ENCODE measurements at regions not wholly inside any gene's neighbourhood (a gene's known extent, or its start where the extent isn't known, plus 50 kb on each side); places are given as distances from the start of the nearest gene placed in this dataset.

DNA sequence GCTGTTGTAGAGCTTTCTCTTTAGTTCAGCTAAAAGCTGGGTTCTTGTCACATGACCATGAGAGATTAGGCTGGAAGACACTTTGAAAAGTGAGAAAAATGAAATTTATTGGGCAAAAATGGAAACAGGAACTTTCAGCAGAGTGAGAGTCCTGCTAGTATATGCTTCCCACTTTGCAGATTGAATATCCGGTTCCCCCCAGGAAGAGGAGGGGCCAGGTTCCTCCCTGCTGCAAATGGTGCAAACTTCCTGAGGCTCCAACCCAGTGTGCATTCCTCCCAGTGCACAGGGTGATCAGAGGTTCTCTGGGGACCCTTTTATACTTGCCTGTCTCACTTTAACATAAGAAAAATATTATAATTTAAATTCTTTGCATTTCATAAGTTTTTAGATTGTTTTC is 119.9 kb upstream of the SPIN4 start:
- Histone ChIP-seq H2BK120ac (ENCODE audit: insufficient read depth, low read length, poor library complexity) (no peak overlapping the region), H2AK5ac (ENCODE audit: low read length) (no peak overlapping the region), H3K36me3 (ENCODE audit: control insufficient read depth in 1 of 2, insufficient read depth in 2 of 2, low read length in 2 of 2) (peaks cover 2 to 3% of the 10 kb centered on the region in 2 experiments), H4K8ac (ENCODE audit: low read depth, low read length) (no peak overlapping the region), H3K79me2 (ENCODE audit: control insufficient read depth, insufficient read depth, low read length, poor library complexity) (no peaks in the 10 kb centered on the region), H3K4ac (ENCODE audit: low read depth, low read length) (no peak overlapping the region), H4K12ac (ENCODE audit: low read depth, low read length) (no peak overlapping the region), H3K9ac (ENCODE audit: low read length) (no peak overlapping the region), H2BK12ac (ENCODE audit: low read length) (no peak overlapping the region), H2BK5ac (ENCODE audit: low read depth, low read length, poor library complexity) (no peak overlapping the region), H3K18ac (ENCODE audit: low read length) (no peak overlapping the region), H3K4me3 (ENCODE audit: low read depth, low read length) (no peak overlapping the region), H4K91ac (ENCODE audit: low read depth, low read length) (no peak overlapping the region), H3K79me1 (ENCODE audit: low read length) (no peaks in the 10 kb centered on the region), H3K27ac (ENCODE audit: low read depth, low read length) (no peak overlapping the region), H3K4me2 (ENCODE audit: low read length) (no peak overlapping the region), H3K9me3 (ENCODE audit: insufficient read depth, low read depth, low read length) (peaks cover 1% of the 10 kb centered on the region), H3K23ac (ENCODE audit: low read length) (no peak overlapping the region), H2AFZ (ENCODE audit: insufficient read depth, low read length, poor library complexity) (no peak overlapping the region), H3K14ac (ENCODE audit: low read length) (no peak overlapping the region), H3K27me3 (ENCODE audit: insufficient read depth, low read length) (no peaks in the 10 kb centered on the region), H3K4me1 (ENCODE audit: control insufficient read depth in 1 of 2, insufficient read depth in 2 of 2, low read length in 2 of 2) (no peaks in the 10 kb centered on the region)
- no peak for DNase-seq
- no CpG with 5 or more reads among the region's 1 CpG for WGBS (ENCODE audit: extremely low coverage, insufficient coverage, insufficient read length)

- H3K9ac ChIP-seq (ENCODE audit: low read length): no peak overlapping the region
Observed at GRCh38 chrX:63470506-63470905, 119.4 kb upstream of the SPIN4 start.

DNA sequence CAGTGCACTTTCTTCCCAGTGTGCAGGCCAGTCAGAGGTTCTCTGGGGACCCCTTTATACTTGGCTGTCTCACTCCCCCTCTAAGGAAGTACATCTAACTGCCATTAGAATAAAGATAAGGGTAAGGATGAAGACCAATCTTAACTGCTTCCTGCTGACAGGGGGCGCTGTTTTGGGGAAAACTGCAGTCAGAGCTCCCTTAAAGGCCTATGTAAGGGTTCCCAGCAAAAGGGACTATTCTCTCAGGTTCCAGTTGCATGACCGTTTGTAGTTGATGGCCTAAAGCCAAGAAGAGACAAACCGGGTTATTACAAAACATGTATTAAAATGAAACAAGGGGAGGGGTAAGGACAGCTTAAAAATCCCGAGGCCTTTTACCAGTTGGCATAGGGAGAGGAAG is 115.6 kb upstream of the SPIN4 start:
- no peak overlapping the region for H2BK120ac ChIP-seq (ENCODE audit: insufficient read depth, low read length, poor library complexity)
- H2AFZ ChIP-seq (ENCODE audit: insufficient read depth, low read length, poor library complexity): no peak overlapping the region
- no peak overlapping the region for H3K27ac ChIP-seq (ENCODE audit: low read depth, low read length)
- H3K18ac ChIP-seq (ENCODE audit: low read length): no peak overlapping the region
- H3K4me2 ChIP-seq (ENCODE audit: low read length): no peak overlapping the region
- H4K8ac ChIP-seq (ENCODE audit: low read depth, low read length): no peak overlapping the region
- H3K14ac ChIP-seq (ENCODE audit: low read length): no peak overlapping the region
- H2AK5ac ChIP-seq (ENCODE audit: low read length): no peak overlapping the region
- H3K36me3 ChIP-seq (ENCODE audit: control insufficient read depth in 1 of 2, insufficient read depth in 2 of 2, low read length in 2 of 2): peaks cover 0 to 3% of the 10 kb centered on the region in 2 experiments
- no peak overlapping the region for H3K4ac ChIP-seq (ENCODE audit: low read depth, low read length)
- no peaks in the 10 kb centered on the region for H3K4me1 ChIP-seq (ENCODE audit: control insufficient read depth in 1 of 2, insufficient read depth in 2 of 2, low read length in 2 of 2)
- H4K91ac ChIP-seq (ENCODE audit: low read depth, low read length): no peak overlapping the region
- H3K9me3 ChIP-seq (ENCODE audit: insufficient read depth, low read depth, low read length): no peaks in the 10 kb centered on the region
- no peaks in the 10 kb centered on the region for H3K79me1 ChIP-seq (ENCODE audit: low read length)
- no CpG with 5 or more reads among the region's 4 CpGs for WGBS (ENCODE audit: extremely low coverage, insufficient coverage, insufficient read length)
- no peak overlapping the region for H3K4me3 ChIP-seq (ENCODE audit: low read depth, low read length)
- H3K9ac ChIP-seq (ENCODE audit: low read length): no peak overlapping the region
- H2BK5ac ChIP-seq (ENCODE audit: low read depth, low read length, poor library complexity): no peak overlapping the region
- no peak for DNase-seq
- no peak overlapping the region for H3K23ac ChIP-seq (ENCODE audit: low read length)
- no peak overlapping the region for H2BK12ac ChIP-seq (ENCODE audit: low read length)
- H3K27me3 ChIP-seq (ENCODE audit: insufficient read depth, low read length): no peaks in the 10 kb centered on the region
- no peak overlapping the region for H4K12ac ChIP-seq (ENCODE audit: low read depth, low read length)
- no peaks in the 10 kb centered on the region for H3K79me2 ChIP-seq (ENCODE audit: control insufficient read depth, insufficient read depth, low read length, poor library complexity)

More at GRCh38 chrX:63470506-63470905, 119.4 kb upstream of the SPIN4 start:
- Histone ChIP-seq H3K4me3 (ENCODE audit: low read depth, low read length) (no peak overlapping the region), H3K4me1 (ENCODE audit: control insufficient read depth in 1 of 2, insufficient read depth in 2 of 2, low read length in 2 of 2) (no peaks in the 10 kb centered on the region), H3K27ac (ENCODE audit: low read depth, low read length) (no peak overlapping the region), H3K4me2 (ENCODE audit: low read length) (no peak overlapping the region), H3K23ac (ENCODE audit: low read length) (no peak overlapping the region), H3K36me3 (ENCODE audit: control insufficient read depth in 1 of 2, insufficient read depth in 2 of 2, low read length in 2 of 2) (peaks cover 2 to 3% of the 10 kb centered on the region in 2 experiments), H2BK5ac (ENCODE audit: low read depth, low read length, poor library complexity) (no peak overlapping the region), H3K79me1 (ENCODE audit: low read length) (no peaks in the 10 kb centered on the region), H3K14ac (ENCODE audit: low read length) (no peak overlapping the region), H2AK5ac (ENCODE audit: low read length) (no peak overlapping the region), H3K4ac (ENCODE audit: low read depth, low read length) (no peak overlapping the region), H3K9me3 (ENCODE audit: insufficient read depth, low read depth, low read length) (peaks cover 1% of the 10 kb centered on the region), H4K8ac (ENCODE audit: low read depth, low read length) (no peak overlapping the region), H2AFZ (ENCODE audit: insufficient read depth, low read length, poor library complexity) (no peak overlapping the region), H4K91ac (ENCODE audit: low read depth, low read length) (no peak overlapping the region), H3K79me2 (ENCODE audit: control insufficient read depth, insufficient read depth, low read length, poor library complexity) (no peaks in the 10 kb centered on the region), H3K27me3 (ENCODE audit: insufficient read depth, low read length) (no peaks in the 10 kb centered on the region), H2BK120ac (ENCODE audit: insufficient read depth, low read length, poor library complexity) (no peak overlapping the region), H4K12ac (ENCODE audit: low read depth, low read length) (no peak overlapping the region), H2BK12ac (ENCODE audit: low read length) (no peak overlapping the region), H3K18ac (ENCODE audit: low read length) (no peak overlapping the region)
- no CpG with 5 or more reads among the region's 4 CpGs for WGBS (ENCODE audit: extremely low coverage, insufficient coverage, insufficient read length)
- DNase-seq: no peak

- Histone ChIP-seq H4K8ac (ENCODE audit: low read depth, low read length) (no peak overlapping the region), H3K4me1 (ENCODE audit: control insufficient read depth in 1 of 2, insufficient read depth in 2 of 2, low read length in 2 of 2) (no peaks in the 10 kb centered on the region), H3K18ac (ENCODE audit: low read length) (no peak overlapping the region), H2BK5ac (ENCODE audit: low read depth, low read length, poor library complexity) (no peak overlapping the region), H3K4me2 (ENCODE audit: low read length) (no peak overlapping the region), H2BK120ac (ENCODE audit: insufficient read depth, low read length, poor library complexity) (no peak overlapping the region), H3K23ac (ENCODE audit: low read length) (no peak overlapping the region), H3K79me1 (ENCODE audit: low read length) (no peaks in the 10 kb centered on the region), H3K36me3 (ENCODE audit: control insufficient read depth in 1 of 2, insufficient read depth in 2 of 2, low read length in 2 of 2) (no peaks in the 10 kb centered on the region), H3K14ac (ENCODE audit: low read length) (no peak overlapping the region), H3K4ac (ENCODE audit: low read depth, low read length) (no peak overlapping the region), H4K91ac (ENCODE audit: low read depth, low read length) (no peak overlapping the region), H2AFZ (ENCODE audit: insufficient read depth, low read length, poor library complexity) (no peak overlapping the region), H3K27me3 (ENCODE audit: insufficient read depth, low read length) (no peaks in the 10 kb centered on the region), H4K12ac (ENCODE audit: low read depth, low read length) (no peak overlapping the region), H3K27ac (ENCODE audit: low read depth, low read length) (no peak overlapping the region), H3K79me2 (ENCODE audit: control insufficient read depth, insufficient read depth, low read length, poor library complexity) (no peaks in the 10 kb centered on the region), H3K4me3 (ENCODE audit: low read depth, low read length) (no peak overlapping the region), H3K9me3 (ENCODE audit: insufficient read depth, low read depth, low read length) (no peaks in the 10 kb centered on the region), H3K9ac (ENCODE audit: low read length) (no peak overlapping the region), H2AK5ac (ENCODE audit: low read length) (no peak overlapping the region), H2BK12ac (ENCODE audit: low read length) (no peak overlapping the region)
- WGBS (ENCODE audit: extremely low coverage, insufficient coverage, insufficient read length): no CpG with 5 or more reads among the region's 1 CpG
- DNase-seq: no peak
Observed at GRCh38 chrX:63458981-63459380, 107.8 kb upstream of the SPIN4 start.

Measured in trophoblast cell (in vitro differentiated cells and primary cell).